ENCODE measurements at regions not wholly inside any gene's neighbourhood (a gene's known extent, or its start where the extent isn't known, plus 50 kb on each side); places are given as distances from the start of the nearest gene placed in this dataset.
"Not testable (repeated sequence)": the region's sequence is repeated elsewhere in the genome, so short reads cannot be mapped to it uniquely, and the experiment has no call there.

GRCh38 chr3:143175940-143176894 is 56.6 kb downstream of the CHST2 start:
- H3K27ac Mint-ChIP-seq; H3K27me3 Mint-ChIP-seq; H3K4me3 Mint-ChIP-seq; intact Hi-C loops (cut with micrococcal nuclease); DNase-seq: not testable (repeated sequence)
- peaks cover 12% of the 10 kb centered on the region for H3K36me3 Mint-ChIP-seq (ENCODE audit: low read depth)
- H3K9me3 Mint-ChIP-seq, result peaks cover 16% of the 10 kb centered on the region
- H3K4me1 Mint-ChIP-seq, result peaks cover 23% of the 10 kb centered on the region

- H3K4me1 Mint-ChIP-seq; DNase-seq; H3K36me3 Mint-ChIP-seq (ENCODE audit: low read depth); H3K27me3 Mint-ChIP-seq; intact Hi-C loops (cut with micrococcal nuclease); H3K27ac Mint-ChIP-seq; H3K4me3 Mint-ChIP-seq: not testable (repeated sequence)
- H3K9me3 Mint-ChIP-seq, result peaks cover 22% of the 10 kb centered on the region
Observed at GRCh38 chr3:143177965-143178364, 58.4 kb downstream of the CHST2 start.

GRCh38 chr3:143178775-143179548 is 59.4 kb downstream of the CHST2 start:
- H3K27me3 Mint-ChIP-seq; H3K27ac Mint-ChIP-seq; DNase-seq; H3K36me3 Mint-ChIP-seq (ENCODE audit: low read depth); H3K4me1 Mint-ChIP-seq; intact Hi-C loops (cut with micrococcal nuclease); H3K4me3 Mint-ChIP-seq: not testable (repeated sequence)
- peaks cover 16% of the 10 kb centered on the region for H3K9me3 Mint-ChIP-seq

- no peaks in the 10 kb centered on the region for H3K27me3 Mint-ChIP-seq
- DNase-seq, result no peak
- H3K36me3 Mint-ChIP-seq (ENCODE audit: low read depth), result no peaks in the 10 kb centered on the region
- no peak overlapping the region for H3K27ac Mint-ChIP-seq
- peaks cover 11% of the 10 kb centered on the region for H3K9me3 Mint-ChIP-seq
- H3K4me1 Mint-ChIP-seq, result peaks cover 5% of the 10 kb centered on the region
- intact Hi-C loops (cut with micrococcal nuclease), result no loop called here
- H3K4me3 Mint-ChIP-seq, result no peak overlapping the region
Observed at GRCh38 chr3:143179603-143180002, 60.0 kb downstream of the CHST2 start.

GRCh38 chr3:143180860-143181259 is 61.3 kb downstream of the CHST2 start:
- intact Hi-C loops (cut with micrococcal nuclease); H3K4me3 Mint-ChIP-seq; H3K27ac Mint-ChIP-seq; DNase-seq; H3K36me3 Mint-ChIP-seq (ENCODE audit: low read depth); H3K4me1 Mint-ChIP-seq; H3K27me3 Mint-ChIP-seq: not testable (repeated sequence)
- peaks cover 11% of the 10 kb centered on the region for H3K9me3 Mint-ChIP-seq

GRCh38 chr3:143181977-143182376 is 62.4 kb downstream of the CHST2 start:
- H3K4me3 Mint-ChIP-seq; DNase-seq; H3K36me3 Mint-ChIP-seq (ENCODE audit: low read depth); H3K4me1 Mint-ChIP-seq; H3K27ac Mint-ChIP-seq; H3K27me3 Mint-ChIP-seq; intact Hi-C loops (cut with micrococcal nuclease): not testable (repeated sequence)
- H3K9me3 Mint-ChIP-seq, result peaks cover 11% of the 10 kb centered on the region

- H3K4me3 Mint-ChIP-seq, result no peak overlapping the region
- DNase-seq, result no peak
- peaks cover 2% of the 10 kb centered on the region for H3K4me1 Mint-ChIP-seq
- intact Hi-C loops (cut with micrococcal nuclease), result no loop called here
- no peaks in the 10 kb centered on the region for H3K27me3 Mint-ChIP-seq
- H3K36me3 Mint-ChIP-seq (ENCODE audit: low read depth), result no peaks in the 10 kb centered on the region
- no peak overlapping the region for H3K27ac Mint-ChIP-seq
- H3K9me3 Mint-ChIP-seq, result peaks cover 11% of the 10 kb centered on the region
Observed at GRCh38 chr3:143182866-143183664, 63.5 kb downstream of the CHST2 start.

- Mint-ChIP-seq H3K4me3 (no peak overlapping the region), H3K27me3 (no peaks in the 10 kb centered on the region), H3K4me1 (peaks cover 2% of the 10 kb centered on the region), H3K36me3 (ENCODE audit: low read depth) (no peaks in the 10 kb centered on the region), H3K9me3 (peaks cover 11% of the 10 kb centered on the region), H3K27ac (no peak overlapping the region)
- DNase-seq, result no peak
- intact Hi-C loops (cut with micrococcal nuclease), result no loop called here
Observed at GRCh38 chr3:143183665-143183964, 64.0 kb downstream of the CHST2 start.

- no peaks in the 10 kb centered on the region for H3K36me3 Mint-ChIP-seq (ENCODE audit: low read depth)
- H3K27ac Mint-ChIP-seq, result no peak overlapping the region
- H3K4me1 Mint-ChIP-seq, result peaks cover 2% of the 10 kb centered on the region
- no peak for DNase-seq
- intact Hi-C loops (cut with micrococcal nuclease), result no loop called here
- H3K27me3 Mint-ChIP-seq, result no peaks in the 10 kb centered on the region
- no peak overlapping the region for H3K4me3 Mint-ChIP-seq
- H3K9me3 Mint-ChIP-seq, result peaks cover 11% of the 10 kb centered on the region
Observed at GRCh38 chr3:143184099-143184498, 64.5 kb downstream of the CHST2 start.

GRCh38 chr3:143185401-143185800 is 65.8 kb downstream of the CHST2 start:
- H3K4me1 Mint-ChIP-seq, result peaks cover 2% of the 10 kb centered on the region
- no peak overlapping the region for H3K4me3 Mint-ChIP-seq
- H3K36me3 Mint-ChIP-seq (ENCODE audit: low read depth), result no peaks in the 10 kb centered on the region
- intact Hi-C loops (cut with micrococcal nuclease), result no loop called here
- H3K27ac Mint-ChIP-seq, result no peak overlapping the region
- peaks cover 11% of the 10 kb centered on the region for H3K9me3 Mint-ChIP-seq
- DNase-seq, result no peak
- no peaks in the 10 kb centered on the region for H3K27me3 Mint-ChIP-seq

GRCh38 chr3:143187111-143187510 is 67.5 kb downstream of the CHST2 start:
- intact Hi-C loops (cut with micrococcal nuclease), result no loop called here
- H3K4me1 Mint-ChIP-seq, result peaks cover 4% of the 10 kb centered on the region
- peaks cover 7% of the 10 kb centered on the region for H3K9me3 Mint-ChIP-seq
- no peaks in the 10 kb centered on the region for H3K36me3 Mint-ChIP-seq (ENCODE audit: low read depth)
- H3K27ac Mint-ChIP-seq, result no peak overlapping the region
- H3K27me3 Mint-ChIP-seq, result no peaks in the 10 kb centered on the region
- H3K4me3 Mint-ChIP-seq, result no peak overlapping the region
- DNase-seq, result no peak

- intact Hi-C loops (cut with micrococcal nuclease), result no loop called here
- Mint-ChIP-seq H3K27ac (no peak overlapping the region), H3K9me3 (peaks cover 5% of the 10 kb centered on the region), H3K4me3 (no peak overlapping the region), H3K36me3 (ENCODE audit: low read depth) (no peaks in the 10 kb centered on the region), H3K4me1 (peaks cover 5% of the 10 kb centered on the region), H3K27me3 (no peaks in the 10 kb centered on the region)
- DNase-seq, result no peak
Observed at GRCh38 chr3:143188881-143189280, 69.3 kb downstream of the CHST2 start.

- H3K27me3 Mint-ChIP-seq, result no peaks in the 10 kb centered on the region
- intact Hi-C loops (cut with micrococcal nuclease), result no loop called here
- no peaks in the 10 kb centered on the region for H3K36me3 Mint-ChIP-seq (ENCODE audit: low read depth)
- H3K9me3 Mint-ChIP-seq, result peaks cover 5% of the 10 kb centered on the region
- no peak for DNase-seq
- H3K27ac Mint-ChIP-seq, result no peak overlapping the region
- no peak overlapping the region for H3K4me3 Mint-ChIP-seq
- peaks cover 4% of the 10 kb centered on the region for H3K4me1 Mint-ChIP-seq
Observed at GRCh38 chr3:143190101-143190500, 70.5 kb downstream of the CHST2 start.

GRCh38 chr3:143192193-143192592 is 72.6 kb downstream of the CHST2 start:
- no peak overlapping the region for H3K4me3 Mint-ChIP-seq
- H3K27ac Mint-ChIP-seq, result no peak overlapping the region
- intact Hi-C loops (cut with micrococcal nuclease), result no loop called here
- H3K4me1 Mint-ChIP-seq, result peaks cover 4% of the 10 kb centered on the region
- H3K9me3 Mint-ChIP-seq, result peaks cover 10% of the 10 kb centered on the region
- no peak for DNase-seq
- H3K36me3 Mint-ChIP-seq (ENCODE audit: low read depth), result no peaks in the 10 kb centered on the region
- H3K27me3 Mint-ChIP-seq, result no peaks in the 10 kb centered on the region
